H9 (cell line): ENCODE measurements at regions not wholly inside any gene's neighbourhood (a gene's known extent, or its start where the extent isn't known, plus 50 kb on each side); places are given as distances from the start of the nearest gene placed in this dataset.
A peak's percentile ranks its signal among the peaks of the same experiment; 100 is the strongest.

ENCODE experiments used
- DNase-seq: peaks from one replicate; pipeline ENCODE4 v3.0.0-alpha.2; 2017
- H2AFZ ChIP-seq: one replicate; pipeline ENCODE4 v1.6.1; 2013; ENCODE audit warnings: mild to moderate bottlenecking, low read length, control low read depth, moderate library complexity
- H2AK5ac ChIP-seq: 2 replicates; pipeline ENCODE4 v1.6.1; 2013; ENCODE audit warnings: low read length, control low read depth, mixed read lengths; ENCODE audit not compliant: insufficient read length
- H2BK120ac ChIP-seq: one replicate; pipeline ENCODE4 v1.6.1; 2013; ENCODE audit warnings: low read depth, mild to moderate bottlenecking, low read length, control low read depth, inconsistent platforms; ENCODE audit not compliant: poor library complexity, severe bottlenecking
- H2BK12ac ChIP-seq: 2 replicates; pipeline ENCODE4 v1.6.1; 2013; ENCODE audit warnings: low read length, control low read depth, mixed read lengths, low read depth; ENCODE audit not compliant: insufficient read length
- H2BK15ac ChIP-seq: 2 replicates; pipeline ENCODE4 v1.6.1; 2013; ENCODE audit warnings: low read depth, low read length, control low read depth
- H2BK20ac ChIP-seq: one replicate; pipeline ENCODE4 v1.6.1; 2013; ENCODE audit warnings: low read depth, mild to moderate bottlenecking, low read length, control low read depth, inconsistent platforms; ENCODE audit not compliant: poor library complexity, severe bottlenecking
- H2BK5ac ChIP-seq: 2 replicates; pipeline ENCODE4 v1.6.1; 2013; ENCODE audit warnings: low read length, control low read depth, mixed read lengths; ENCODE audit not compliant: insufficient read length
- H3K14ac ChIP-seq: 2 replicates; pipeline ENCODE4 v1.6.1; 2013; ENCODE audit warnings: low read length, control low read depth; ENCODE audit not compliant: insufficient read depth
- H3K18ac ChIP-seq: 2 replicates; pipeline ENCODE4 v1.6.1; 2013; ENCODE audit warnings: low read depth, mild to moderate bottlenecking, mixed read lengths, low read length, control low read depth; ENCODE audit not compliant: insufficient read length
- H3K23ac ChIP-seq: 2 replicates; pipeline ENCODE4 v1.6.1; 2013; ENCODE audit warnings: low read length, control low read depth, mixed read lengths, low read depth; ENCODE audit not compliant: insufficient read length
- H3K23me2 ChIP-seq: 2 replicates; pipeline ENCODE4 v1.6.1; 2013; ENCODE audit warnings: low read depth, mild to moderate bottlenecking, mixed read lengths, low read length, control low read depth; ENCODE audit not compliant: insufficient read length, poor library complexity, severe bottlenecking
- H3K27ac ChIP-seq: 2 replicates; pipeline ENCODE4 v1.5.1; 2013; ENCODE audit warnings: low read length, control low read depth, mixed read lengths, low read depth; ENCODE audit not compliant: insufficient read length
- H3K27me3 ChIP-seq: 2 replicates; pipeline ENCODE4 v1.6.1; 2013; ENCODE audit warnings: low read length, control low read depth, inconsistent platforms; ENCODE audit not compliant: insufficient read depth
- H3K4ac ChIP-seq: 2 replicates; pipeline ENCODE4 v1.6.1; 2013; ENCODE audit warnings: low read depth, mild to moderate bottlenecking, control low read depth, inconsistent platforms, low read length, moderate library complexity
- H3K4me1 ChIP-seq: 2 replicates; pipeline ENCODE4 v1.6.1; 2013; ENCODE audit warnings: low read length, control low read depth, inconsistent platforms; ENCODE audit not compliant: insufficient read depth
- H3K4me2 ChIP-seq: 2 replicates; pipeline ENCODE4 v1.6.1; 2013; ENCODE audit warnings: low read length, control low read depth, mixed read lengths; ENCODE audit not compliant: insufficient read length, insufficient read depth
- H3K56ac ChIP-seq: 2 replicates; pipeline ENCODE4 v1.6.1; 2013; ENCODE audit warnings: low read depth, mild to moderate bottlenecking, mixed read lengths, low read length, control low read depth; ENCODE audit not compliant: insufficient read length
- H3K79me1 ChIP-seq: 2 replicates; pipeline ENCODE4 v1.6.1; 2013; ENCODE audit warnings: low read depth, mild to moderate bottlenecking, moderate library complexity, low read length, control low read depth, inconsistent platforms; ENCODE audit not compliant: insufficient read depth, poor library complexity, severe bottlenecking
- H3K79me2 ChIP-seq: 2 replicates; pipeline ENCODE4 v1.6.1; 2013; ENCODE audit warnings: low read length, control low read depth, inconsistent platforms; ENCODE audit not compliant: insufficient read depth
- H3K9ac ChIP-seq: 2 replicates; pipeline ENCODE4 v1.6.1; 2013; ENCODE audit warnings: low read length, control low read depth, mixed read lengths; ENCODE audit not compliant: insufficient read length; ENCODE audit errors: extremely low read depth
- H3K9me3 ChIP-seq: one replicate; pipeline ENCODE4 v1.6.1; 2013; ENCODE audit warnings: low read depth, low read length, inconsistent platforms; ENCODE audit not compliant: control insufficient read depth
- H3T11ph ChIP-seq: one replicate; pipeline ENCODE4 v1.6.1; 2013; ENCODE audit warnings: mild to moderate bottlenecking, low read length, control low read depth, inconsistent platforms
- H4K20me1 ChIP-seq: one replicate; pipeline ENCODE4 v1.6.1; 2013; ENCODE audit not compliant: control insufficient read depth, insufficient read length, insufficient read depth
- H4K5ac ChIP-seq: 2 replicates; pipeline ENCODE4 v1.6.1; 2013; ENCODE audit warnings: low read depth, mild to moderate bottlenecking, mixed read lengths, low read length, control low read depth; ENCODE audit not compliant: insufficient read length
- H4K8ac ChIP-seq: replicated peaks from 2 replicates; pipeline ENCODE4 v1.6.1; 2013; ENCODE audit warnings: low read length, control low read depth, mixed read lengths, low read depth; ENCODE audit not compliant: insufficient read length
- H4K91ac ChIP-seq: 2 replicates; pipeline ENCODE4 v1.6.1; 2013; ENCODE audit warnings: low read depth, mild to moderate bottlenecking, moderate library complexity, mixed read lengths, low read length, control low read depth; ENCODE audit not compliant: insufficient read length
- H3K27ac Mint-ChIP-seq, 3 experiments: 2 replicates in 2 of 3; 3 replicates in 1 of 3; pipeline ENCODE4 v1.8.0; 2020 to 2021; ENCODE audit warnings: mixed read lengths in 3 of 3, mild to moderate bottlenecking in 1 of 3, moderate library complexity in 1 of 3
- H3K27me3 Mint-ChIP-seq: 2 replicates; pipeline ENCODE4 v1.8.0; 2021; ENCODE audit warnings: low read depth, mild to moderate bottlenecking, moderate library complexity, mixed read lengths
- H3K36me3 Mint-ChIP-seq, 3 experiments: 2 replicates in 2 of 3; 3 replicates in 1 of 3; pipeline ENCODE4 v1.8.0; 2020 to 2021; ENCODE audit warnings: low read depth in 3 of 3, mixed read lengths in 3 of 3; ENCODE audit not compliant: insufficient read depth in 1 of 3
- H3K4me1 Mint-ChIP-seq, 2 experiments: 2 replicates each; pipeline ENCODE4 v1.8.0; 2020; ENCODE audit warnings: mixed read lengths in 2 of 2
- H3K4me3 Mint-ChIP-seq, 2 experiments: 2 replicates in 1 of 2; 3 replicates in 1 of 2; pipeline ENCODE4 v1.8.0; 2020 to 2021; ENCODE audit warnings: mild to moderate bottlenecking in 2 of 2, mixed read lengths in 2 of 2, moderate library complexity in 1 of 2
- H3K9me3 Mint-ChIP-seq, 2 experiments: 2 replicates in 1 of 2; 3 replicates in 1 of 2; pipeline ENCODE4 v1.8.0; 2020; ENCODE audit warnings: mild to moderate bottlenecking in 2 of 2, mixed read lengths in 2 of 2, moderate library complexity in 1 of 2
- CTCF ChIP-seq: fragments of 200-600 bp; sonication (generic); conservative IDR thresholded peaks from 3 replicates; pipeline ENCODE4 v1.8.0; 2021; ENCODE audit warnings: antibody characterized with exemption, mild to moderate bottlenecking
- WGBS: extraction: QIAGEN DNeasy Blood & Tissue Kit; methylation state at CpG from one replicate; pipeline ENCODE4 v1.1.7; 2013; ENCODE audit warnings: missing lambda C conversion rate, low lambda C conversion rate, mixed read lengths; ENCODE audit not compliant: insufficient read length; ENCODE audit errors: extremely low coverage; 5-methylcytosine and 5-hydroxymethylcytosine counted together

GRCh38 chr9:12271421-12271891, 421.7 kb upstream of the TYRP1 start:
- Histone ChIP-seq H3K79me1 (no peaks in the 10 kb centered on the region), H2BK20ac (no peak overlapping the region), H4K20me1 (no peaks in the 10 kb centered on the region), H3K56ac (no peak overlapping the region), H2BK120ac (no peak overlapping the region), H3K23me2 (no peaks in the 10 kb centered on the region), H4K5ac (no peak overlapping the region), H3K4me2 (no peak overlapping the region), H2AFZ (no peak overlapping the region), H3K27me3 (no peaks in the 10 kb centered on the region), H3K9ac (no peak overlapping the region), H3K23ac (no peak overlapping the region), H3K4ac (no peak overlapping the region), H3K18ac (no peak overlapping the region), H3K9me3 (no peaks in the 10 kb centered on the region), H2AK5ac (no peak overlapping the region), H2BK15ac (no peak overlapping the region), H3K79me2 (no peaks in the 10 kb centered on the region), H3K27ac (no peak overlapping the region), H4K91ac (no peak overlapping the region), H4K8ac (no peak overlapping the region), H3K14ac (no peak overlapping the region), H3K4me1 (no peaks in the 10 kb centered on the region), H2BK5ac (no peak overlapping the region), H3T11ph (no peak overlapping the region), H2BK12ac (no peak overlapping the region)
- no peaks in the 10 kb centered on the region for H3K9me3 Mint-ChIP-seq
- H3K4me3 Mint-ChIP-seq = no peak overlapping the region
- no peaks in the 10 kb centered on the region for H3K27me3 Mint-ChIP-seq
- H3K4me1 Mint-ChIP-seq = peaks cover 8 to 13% of the 10 kb centered on the region in 2 experiments
- no CpG with 5 or more reads among the region's 3 CpGs for WGBS
- 0 out of 7 replicates have a peak overlapping the region, but pooled peaks of 1 of the 3 experiments have one; percentile 20 for H3K27ac Mint-ChIP-seq
- TF ChIP-seq CTCF = no peak
- no peak for DNase-seq
- H3K36me3 Mint-ChIP-seq = no peaks in the 10 kb centered on the region
